ENCODE measurements at regions not wholly inside any gene's neighbourhood (a gene's known extent, or its start where the extent isn't known, plus 50 kb on each side); places are given as distances from the start of the nearest gene placed in this dataset.

DNA sequence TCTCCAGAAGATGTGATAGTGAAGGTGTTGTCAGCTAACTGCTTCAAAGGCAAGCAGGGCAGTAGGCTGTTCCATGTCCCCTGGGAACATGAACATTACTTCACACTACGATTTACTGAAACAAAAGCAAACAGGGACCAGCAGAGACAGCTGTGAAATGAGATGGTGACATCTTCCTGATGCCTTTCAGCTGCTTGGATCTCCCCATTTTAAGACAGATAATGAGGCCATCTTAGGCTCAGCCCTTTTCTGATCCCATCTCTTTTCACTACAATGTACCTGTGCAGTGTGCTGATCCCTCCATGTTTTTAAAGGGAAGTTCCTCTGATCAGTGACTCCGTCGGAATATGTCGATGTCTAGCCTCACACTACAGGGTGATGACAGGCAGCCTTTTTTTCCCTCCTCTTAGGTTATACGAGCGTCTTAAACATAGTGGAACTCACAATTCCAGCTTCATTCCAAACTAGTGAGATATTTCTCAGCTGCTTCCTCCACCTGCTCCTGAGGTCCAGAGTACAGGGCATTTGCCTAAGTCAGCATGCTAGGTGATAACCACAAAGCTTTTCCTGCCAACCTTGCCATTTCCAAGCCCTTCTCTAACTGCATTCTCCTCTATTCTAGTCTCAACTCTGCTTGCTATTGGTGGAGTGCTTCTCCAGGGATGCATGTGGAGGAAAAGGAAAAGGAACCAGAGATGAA lies 87.6 kb upstream of the EGLN3 start (continued):
- TF ChIP-seq FOXA3 (CRISPR knock-in tag; IDR thresholded peaks at IDR 0.05) = peak; percentile 82
- no peak; the same call in 1 of the 2 replicates for TF ChIP-seq ZNF335 (CRISPR knock-in tag; IDR thresholded peaks at IDR 0.05)
- TF ChIP-seq NR3C1 (CRISPR knock-in tag; IDR thresholded peaks at IDR 0.05) = no peak
- TF ChIP-seq, protein P1, sequence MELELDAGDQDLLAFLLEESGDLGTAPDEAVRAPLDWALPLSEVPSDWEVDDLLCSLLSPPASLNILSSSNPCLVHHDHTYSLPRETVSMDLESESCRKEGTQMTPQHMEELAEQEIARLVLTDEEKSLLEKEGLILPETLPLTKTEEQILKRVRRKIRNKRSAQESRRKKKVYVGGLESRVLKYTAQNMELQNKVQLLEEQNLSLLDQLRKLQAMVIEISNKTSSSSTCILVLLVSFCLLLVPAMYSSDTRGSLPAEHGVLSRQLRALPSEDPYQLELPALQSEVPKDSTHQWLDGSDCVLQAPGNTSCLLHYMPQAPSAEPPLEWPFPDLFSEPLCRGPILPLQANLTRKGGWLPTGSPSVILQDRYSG (CRISPR knock-in tag; IDR thresholded peaks at IDR 0.05) = no peak
- peak; percentile 75 for TF ChIP-seq ZMAT3 (CRISPR knock-in tag; conservative IDR thresholded peaks at IDR 0.05)
- TF ChIP-seq FOSL2 (CRISPR knock-in tag; IDR thresholded peaks at IDR 0.05) = peak; percentile 84
- TF ChIP-seq ZNF383 (CRISPR knock-in tag; IDR thresholded peaks at IDR 0.05; ENCODE audit: borderline replicate concordance) = no peak
- TF ChIP-seq KDM2A (CRISPR knock-in tag; IDR thresholded peaks at IDR 0.05; ENCODE audit: borderline replicate concordance, low read depth) = peak; percentile 12; the same call in 1 of the 2 replicates
- TF ChIP-seq, protein P2, sequence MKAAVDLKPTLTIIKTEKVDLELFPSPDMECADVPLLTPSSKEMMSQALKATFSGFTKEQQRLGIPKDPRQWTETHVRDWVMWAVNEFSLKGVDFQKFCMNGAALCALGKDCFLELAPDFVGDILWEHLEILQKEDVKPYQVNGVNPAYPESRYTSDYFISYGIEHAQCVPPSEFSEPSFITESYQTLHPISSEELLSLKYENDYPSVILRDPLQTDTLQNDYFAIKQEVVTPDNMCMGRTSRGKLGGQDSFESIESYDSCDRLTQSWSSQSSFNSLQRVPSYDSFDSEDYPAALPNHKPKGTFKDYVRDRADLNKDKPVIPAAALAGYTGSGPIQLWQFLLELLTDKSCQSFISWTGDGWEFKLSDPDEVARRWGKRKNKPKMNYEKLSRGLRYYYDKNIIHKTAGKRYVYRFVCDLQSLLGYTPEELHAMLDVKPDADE (CRISPR knock-in tag; IDR thresholded peaks at IDR 0.05) = no peak
- TF ChIP-seq HOXD1 (CRISPR knock-in tag; IDR thresholded peaks at IDR 0.05) = no peak
- no peak for TF ChIP-seq ATF1 (CRISPR knock-in tag; IDR thresholded peaks at IDR 0.05)
- TF ChIP-seq, protein P3, sequence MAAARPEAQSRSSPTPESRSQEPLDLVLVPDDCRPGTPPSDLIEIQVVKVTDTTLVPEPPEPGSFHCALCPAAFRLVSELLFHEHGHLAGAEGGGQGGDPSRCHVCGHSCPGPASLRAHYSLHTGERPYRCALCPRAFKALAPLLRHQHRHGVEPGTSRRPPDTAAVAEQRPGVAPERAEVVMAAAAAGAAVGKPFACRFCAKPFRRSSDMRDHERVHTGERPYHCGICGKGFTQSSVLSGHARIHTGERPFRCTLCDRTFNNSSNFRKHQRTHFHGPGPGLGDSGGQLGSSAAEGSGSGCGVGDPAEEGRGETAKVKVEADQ (CRISPR knock-in tag; IDR thresholded peaks at IDR 0.05; ENCODE audit: borderline replicate concordance) = no peak
- TF ChIP-seq, protein P4, sequence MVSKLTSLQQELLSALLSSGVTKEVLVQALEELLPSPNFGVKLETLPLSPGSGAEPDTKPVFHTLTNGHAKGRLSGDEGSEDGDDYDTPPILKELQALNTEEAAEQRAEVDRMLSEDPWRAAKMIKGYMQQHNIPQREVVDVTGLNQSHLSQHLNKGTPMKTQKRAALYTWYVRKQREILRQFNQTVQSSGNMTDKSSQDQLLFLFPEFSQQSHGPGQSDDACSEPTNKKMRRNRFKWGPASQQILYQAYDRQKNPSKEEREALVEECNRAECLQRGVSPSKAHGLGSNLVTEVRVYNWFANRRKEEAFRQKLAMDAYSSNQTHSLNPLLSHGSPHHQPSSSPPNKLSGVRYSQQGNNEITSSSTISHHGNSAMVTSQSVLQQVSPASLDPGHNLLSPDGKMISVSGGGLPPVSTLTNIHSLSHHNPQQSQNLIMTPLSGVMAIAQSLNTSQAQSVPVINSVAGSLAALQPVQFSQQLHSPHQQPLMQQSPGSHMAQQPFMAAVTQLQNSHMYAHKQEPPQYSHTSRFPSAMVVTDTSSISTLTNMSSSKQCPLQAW (CRISPR knock-in tag; IDR thresholded peaks at IDR 0.05) = peak; percentile 54; the same call in 1 of the 2 replicates
- TF ChIP-seq ZNF225 (CRISPR knock-in tag; IDR thresholded peaks at IDR 0.05) = no peak
- TF ChIP-seq ZNF34 (CRISPR knock-in tag; IDR thresholded peaks at IDR 0.05; ENCODE audit: borderline replicate concordance) = no peak
- TF ChIP-seq KDM3A (CRISPR knock-in tag; IDR thresholded peaks at IDR 0.05; ENCODE audit: low read depth) = no peak
- no peak for TF ChIP-seq CREM (IDR thresholded peaks at IDR 0.05)
- no peak for TF ChIP-seq CREM (CRISPR knock-in tag; IDR thresholded peaks at IDR 0.05)
- TF ChIP-seq JUN (CRISPR knock-in tag; IDR thresholded peaks at IDR 0.05) = peak; percentile 99
- peak; percentile 30; the same call in 1 of the 2 replicates for TF ChIP-seq ZNF230 (CRISPR knock-in tag; IDR thresholded peaks at IDR 0.05)
- TF ChIP-seq ONECUT2 (CRISPR knock-in tag; IDR thresholded peaks at IDR 0.05) = no peak
- TF ChIP-seq HDAC2 (CRISPR knock-in tag; IDR thresholded peaks at IDR 0.05) = peak; percentile 69
- TF ChIP-seq CEBPG (CRISPR knock-in tag; IDR thresholded peaks at IDR 0.05) = peak; percentile 42; the same call in 1 of the 2 replicates
- TF ChIP-seq, protein P5, sequence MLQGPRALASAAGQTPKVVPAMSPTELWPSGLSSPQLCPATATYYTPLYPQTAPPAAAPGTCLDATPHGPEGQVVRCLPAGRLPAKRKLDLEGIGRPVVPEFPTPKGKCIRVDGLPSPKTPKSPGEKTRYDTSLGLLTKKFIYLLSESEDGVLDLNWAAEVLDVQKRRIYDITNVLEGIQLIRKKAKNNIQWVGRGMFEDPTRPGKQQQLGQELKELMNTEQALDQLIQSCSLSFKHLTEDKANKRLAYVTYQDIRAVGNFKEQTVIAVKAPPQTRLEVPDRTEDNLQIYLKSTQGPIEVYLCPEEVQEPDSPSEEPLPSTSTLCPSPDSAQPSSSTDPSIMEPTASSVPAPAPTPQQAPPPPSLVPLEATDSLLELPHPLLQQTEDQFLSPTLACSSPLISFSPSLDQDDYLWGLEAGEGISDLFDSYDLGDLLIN (CRISPR knock-in tag; IDR thresholded peaks at IDR 0.05; ENCODE audit: borderline replicate concordance) = no peak
- TF ChIP-seq, protein P6, sequence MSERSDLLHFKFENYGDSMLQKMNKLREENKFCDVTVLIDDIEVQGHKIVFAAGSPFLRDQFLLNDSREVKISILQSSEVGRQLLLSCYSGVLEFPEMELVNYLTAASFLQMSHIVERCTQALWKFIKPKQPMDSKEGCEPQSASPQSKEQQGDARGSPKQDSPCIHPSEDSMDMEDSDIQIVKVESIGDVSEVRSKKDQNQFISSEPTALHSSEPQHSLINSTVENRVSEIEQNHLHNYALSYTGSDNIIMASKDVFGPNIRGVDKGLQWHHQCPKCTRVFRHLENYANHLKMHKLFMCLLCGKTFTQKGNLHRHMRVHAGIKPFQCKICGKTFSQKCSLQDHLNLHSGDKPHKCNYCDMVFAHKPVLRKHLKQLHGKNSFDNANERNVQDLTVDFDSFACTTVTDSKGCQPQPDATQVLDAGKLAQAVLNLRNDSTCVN (CRISPR knock-in tag; IDR thresholded peaks at IDR 0.05; ENCODE audit: borderline replicate concordance) = peak; percentile 60; the same call in 1 of the 2 replicates

Measured in HepG2 (cell line).